ELR (cell line): ENCODE measurements at regions not wholly inside any gene's neighbourhood (a gene's known extent, or its start where the extent isn't known, plus 50 kb on each side); places are given as distances from the start of the nearest gene placed in this dataset.

Source experiments
- DNase-seq: peaks from one replicate; pipeline ENCODE4 v3.0.0-alpha.2; 2015; ENCODE audit warnings: low read depth

DNA sequence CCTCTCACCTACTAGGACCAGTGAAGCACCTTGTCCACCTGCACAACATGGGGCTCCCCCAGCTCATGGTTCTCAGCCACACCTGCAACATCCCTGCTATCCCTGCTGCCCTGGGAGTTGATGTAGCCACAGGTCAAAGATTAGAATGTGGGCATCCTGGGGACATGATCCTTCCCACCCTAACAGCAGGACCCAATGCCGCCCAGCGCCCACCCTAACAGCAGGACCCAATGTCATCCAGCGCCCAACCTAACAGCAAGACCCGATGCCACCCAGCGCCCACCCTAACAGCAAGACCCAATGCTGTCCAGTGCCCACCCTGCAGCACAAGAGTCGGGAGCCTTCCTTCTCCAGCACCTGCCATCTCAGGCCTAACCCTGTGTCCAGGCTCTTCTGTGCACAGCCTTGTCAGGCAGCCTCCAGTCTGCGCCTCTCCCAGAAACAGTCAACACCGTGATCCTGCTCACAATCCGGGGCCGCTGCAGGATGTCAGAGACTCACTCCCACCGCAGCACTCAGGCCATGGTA lies 237.3 kb upstream of the SALL3 start:
- no peak for DNase-seq

DNA sequence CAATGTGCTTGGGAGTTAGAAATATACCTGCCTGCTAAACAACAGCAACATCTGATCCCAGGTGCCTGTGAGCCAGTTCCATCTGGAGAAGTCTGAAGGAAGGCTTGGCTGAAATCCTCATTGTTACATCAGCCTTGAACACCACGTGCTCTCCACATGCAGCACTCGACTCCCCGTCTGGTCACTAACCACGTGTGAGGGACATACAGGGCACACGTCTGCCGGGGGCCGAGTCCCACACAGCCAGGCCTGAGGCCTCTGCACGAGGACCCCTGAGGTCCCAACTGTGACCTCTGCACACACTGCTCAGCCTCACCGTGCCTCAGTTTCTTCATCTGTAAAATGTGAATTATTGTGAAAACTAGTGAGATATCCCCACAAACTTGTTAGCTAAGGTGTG lies 236.5 kb upstream of the SALL3 start:
- no peak for DNase-seq

DNA sequence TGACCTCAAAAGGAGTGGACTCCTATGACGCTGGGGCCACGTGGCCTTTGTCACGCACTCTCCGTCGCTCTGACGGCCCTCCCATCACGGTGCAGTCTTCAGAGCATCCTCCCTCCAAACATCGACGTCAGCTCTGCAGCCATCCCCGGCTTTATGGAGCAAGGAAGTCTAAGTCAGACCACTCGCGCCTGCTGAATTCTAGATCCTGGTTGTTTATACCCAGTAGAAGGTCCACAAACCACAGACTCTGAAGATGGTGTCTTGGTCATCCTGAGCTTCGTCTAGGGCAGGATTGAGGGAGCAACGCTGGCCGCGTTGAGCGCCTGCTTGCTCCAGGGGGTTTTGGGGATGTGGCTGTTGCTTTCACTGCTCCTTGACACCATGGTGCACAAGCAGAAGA lies 228.0 kb upstream of the SALL3 start:
- DNase-seq = no peak

DNA sequence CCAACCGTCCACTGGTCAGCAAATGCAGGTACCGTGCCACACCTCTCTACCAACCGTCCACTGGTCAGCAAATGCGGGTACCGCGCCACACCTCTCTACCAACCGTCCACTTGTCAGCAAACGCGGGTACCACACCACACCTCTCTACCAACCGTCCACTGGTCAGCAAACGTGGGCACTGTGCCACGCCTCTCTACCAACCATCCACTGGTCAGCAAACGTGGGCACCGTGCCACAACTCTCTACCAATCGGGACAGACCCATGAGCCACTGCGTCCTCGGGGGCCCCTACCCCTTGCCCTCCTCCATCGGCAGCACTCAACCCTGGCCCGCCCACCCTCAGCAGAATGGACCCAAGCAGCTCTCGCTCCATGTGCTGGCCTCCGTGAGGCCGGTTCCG lies 226.4 kb upstream of the SALL3 start:
- no peak for DNase-seq

DNA sequence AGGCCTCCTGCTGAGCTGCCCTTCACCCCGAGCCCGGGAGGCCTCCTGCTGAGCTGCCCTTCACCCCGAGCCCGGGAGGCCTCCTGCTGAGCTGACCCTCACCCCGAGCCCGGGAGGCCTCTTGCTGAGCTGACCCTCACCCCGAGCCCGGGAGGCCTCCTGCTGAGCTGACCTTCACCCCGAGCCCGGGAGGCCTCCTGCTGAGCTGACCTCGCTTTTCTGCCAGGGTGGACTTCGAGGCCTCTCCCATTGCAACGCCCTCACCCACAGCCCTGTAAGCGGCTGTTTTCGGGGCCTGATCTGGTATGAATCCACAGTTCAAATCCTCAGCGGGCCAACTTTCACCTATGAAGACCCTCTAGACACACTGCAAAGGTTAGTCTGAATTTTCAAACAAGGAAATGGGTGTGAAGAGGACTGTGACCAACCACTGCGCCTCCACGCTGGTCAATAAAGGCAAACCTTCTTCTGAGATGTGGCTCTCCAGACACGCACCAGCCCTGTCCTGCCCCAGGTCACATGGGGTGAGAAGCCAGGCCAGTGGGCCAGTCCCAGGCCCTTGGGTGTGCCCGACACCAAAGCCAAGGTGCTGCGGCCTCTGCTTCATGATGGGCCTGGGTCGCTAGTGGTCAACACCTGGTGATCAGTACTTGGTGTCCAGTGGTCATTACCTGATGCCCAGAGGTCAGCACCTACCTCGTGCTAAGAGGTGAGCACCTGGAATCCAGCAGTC lies 225.1 kb upstream of the SALL3 start:
- no peak for DNase-seq

DNA sequence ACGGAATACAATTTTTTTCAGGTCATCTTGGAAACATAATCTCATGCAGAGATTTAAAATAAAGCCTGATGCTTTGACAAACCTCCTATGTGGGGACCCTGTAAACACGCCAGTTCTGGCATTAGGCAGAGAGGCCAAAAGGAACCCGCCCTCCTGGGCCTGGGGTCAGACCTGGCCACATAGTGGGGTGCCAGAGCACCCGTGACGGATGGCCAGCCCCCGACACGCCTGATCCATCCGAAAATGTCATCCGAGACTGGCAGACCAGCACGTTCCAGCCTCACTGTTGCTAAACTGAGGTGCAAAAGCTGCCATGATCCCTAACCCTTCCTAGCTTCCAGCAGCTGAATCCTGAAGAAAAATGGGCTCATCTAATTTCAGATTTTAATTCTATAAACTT lies 222.6 kb upstream of the SALL3 start:
- DNase-seq = no peak

DNA sequence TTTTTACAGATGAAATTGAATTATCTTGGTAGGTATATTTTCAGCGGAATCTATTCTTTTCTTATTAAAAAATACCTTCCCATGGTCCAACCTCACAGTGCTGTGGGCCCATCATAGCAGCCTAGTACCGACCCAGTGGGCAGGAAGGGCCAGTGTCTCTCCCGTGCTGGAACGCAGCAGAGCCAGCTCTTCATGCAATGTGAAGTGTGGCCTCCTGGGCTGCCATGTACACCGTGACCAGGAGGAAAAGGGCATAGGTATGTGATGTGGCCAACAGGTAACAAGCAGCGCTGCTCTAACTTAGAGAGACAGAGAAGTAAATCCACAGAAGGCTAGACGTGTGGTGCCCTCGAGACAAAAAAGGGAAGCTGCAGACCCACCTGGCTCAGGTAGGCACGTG lies 221.1 kb upstream of the SALL3 start:
- no peak for DNase-seq

DNA sequence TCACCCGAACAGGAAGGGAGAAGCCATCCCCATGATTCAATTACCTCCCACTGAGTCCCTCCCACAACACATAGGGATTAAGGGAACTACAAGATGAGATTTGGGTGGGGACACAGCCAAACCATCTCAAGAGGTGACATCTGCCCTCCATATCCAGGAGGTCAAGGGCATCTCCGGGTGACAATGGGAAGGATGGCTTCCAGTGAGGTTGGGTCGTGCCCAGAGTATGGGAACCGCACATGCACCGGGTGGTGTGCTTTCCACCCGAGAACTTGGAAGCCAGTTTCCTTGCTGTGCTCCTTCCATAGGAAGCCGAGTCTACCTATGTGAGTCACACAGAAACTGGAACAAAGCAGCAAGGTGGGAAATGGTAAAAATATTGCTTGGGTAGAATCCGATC lies 216.9 kb upstream of the SALL3 start:
- DNase-seq = no peak

DNA sequence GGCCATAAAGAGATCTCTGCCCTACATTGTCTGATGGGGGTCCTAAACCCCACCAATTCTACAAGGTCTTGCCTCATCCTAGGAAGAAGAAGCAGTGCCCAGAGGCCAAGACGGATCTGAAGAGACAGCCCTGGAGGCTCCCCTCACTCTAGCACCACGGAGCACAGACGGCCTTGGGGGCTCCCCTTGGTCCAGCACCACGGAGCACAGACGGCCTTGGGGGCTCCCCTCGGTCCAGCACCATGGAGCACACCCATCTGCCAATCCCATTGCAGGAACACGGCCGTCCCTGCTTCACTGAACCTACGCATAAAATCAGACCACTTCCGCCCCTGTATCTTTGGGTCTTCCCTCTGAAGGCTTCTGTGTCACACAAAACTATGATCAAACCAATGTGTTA lies 215.1 kb upstream of the SALL3 start:
- no peak for DNase-seq

DNA sequence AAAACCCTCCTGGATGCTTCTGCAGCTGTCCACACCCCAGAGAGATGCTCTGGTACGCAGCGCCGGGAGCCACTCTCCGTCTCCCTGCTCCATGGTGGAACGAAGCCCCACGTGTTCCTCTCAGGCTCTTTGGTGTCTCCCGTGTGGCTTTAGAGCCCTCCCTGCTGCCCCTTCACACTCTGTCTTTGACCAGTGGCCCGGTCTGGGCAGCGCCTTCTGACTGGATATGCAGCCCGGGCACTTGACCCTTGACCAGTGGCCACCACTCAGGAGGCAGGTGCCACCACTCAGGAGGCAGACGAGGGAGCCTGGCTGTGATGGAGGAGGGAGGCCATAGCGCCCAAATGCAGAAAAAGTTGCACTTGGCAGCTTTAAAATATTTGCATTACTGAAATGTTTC lies 214.5 kb upstream of the SALL3 start:
- DNase-seq = no peak

DNA sequence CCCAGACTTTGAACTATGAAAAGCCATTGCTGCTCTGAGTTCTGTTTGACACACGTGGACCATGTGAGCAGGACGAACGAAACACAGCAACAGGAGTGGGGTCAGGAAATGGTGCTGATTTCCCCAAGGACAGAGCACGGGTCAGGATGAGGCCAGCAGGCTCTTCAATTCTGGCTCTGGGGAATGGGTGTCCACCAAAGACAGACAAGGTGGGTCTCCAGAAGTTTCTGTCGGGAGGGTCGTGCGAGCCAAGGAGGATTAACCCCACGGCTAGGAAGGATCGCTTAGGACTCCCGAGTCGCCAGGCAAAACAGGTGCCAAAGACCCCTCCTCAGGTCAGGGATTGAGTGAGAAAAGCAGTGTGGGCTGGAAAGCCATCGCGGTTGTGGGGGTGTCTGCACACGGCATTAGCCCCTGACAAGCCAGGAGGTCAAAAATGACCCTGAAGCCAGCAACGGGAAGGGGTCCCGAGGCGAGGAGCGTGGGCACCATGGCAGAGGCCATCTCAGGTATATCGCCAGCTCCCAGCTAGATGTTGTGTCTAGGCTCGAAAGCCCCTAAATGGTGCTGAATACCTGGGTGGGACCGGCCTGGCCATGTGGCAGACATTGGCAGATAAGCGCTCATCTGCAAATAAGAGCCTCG lies 213.9 kb upstream of the SALL3 start:
- DNase-seq = no peak

DNA sequence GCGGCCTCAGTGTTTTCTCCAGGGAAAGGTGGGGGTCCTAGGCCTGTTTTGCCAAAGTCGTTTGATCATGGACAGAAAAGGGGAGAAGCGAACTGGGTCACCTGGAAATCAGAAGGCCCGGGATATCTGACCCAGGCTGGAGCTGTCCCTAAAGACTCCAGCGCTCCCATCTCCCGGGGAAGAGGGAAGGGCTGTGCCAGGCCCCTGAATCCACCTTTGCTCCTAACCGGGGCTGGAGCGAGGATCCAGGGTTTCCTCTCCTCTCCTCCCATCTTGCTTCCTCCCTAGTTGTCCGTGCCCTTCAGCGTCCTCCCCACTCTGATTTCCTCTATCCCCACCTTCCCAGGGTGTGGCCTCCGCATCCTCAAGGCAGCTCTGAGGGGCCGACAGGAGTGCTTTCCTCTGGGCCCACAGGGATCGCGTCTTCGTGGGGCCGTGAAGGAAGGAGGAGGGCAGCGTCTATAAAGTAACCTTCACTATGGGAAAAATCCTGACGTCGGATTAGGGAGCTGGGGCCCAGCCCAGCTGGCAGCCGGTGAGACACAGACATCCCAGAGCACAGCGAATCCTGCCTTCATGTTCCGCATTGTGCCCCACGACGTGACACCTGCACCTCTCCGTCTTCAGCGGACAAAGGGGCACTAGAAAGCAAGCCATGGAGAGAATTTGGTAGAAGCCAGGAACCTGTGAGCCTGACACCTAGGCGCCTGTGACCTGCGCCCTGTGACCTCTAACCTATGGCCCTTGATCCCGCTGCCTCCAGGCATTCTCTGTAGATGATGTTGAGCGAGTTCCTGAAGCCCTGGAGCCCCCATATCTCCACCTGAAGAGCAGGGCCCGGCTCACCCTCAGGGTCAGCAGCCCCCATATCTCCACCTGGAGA lies 212.7 kb upstream of the SALL3 start:
- DNase-seq = no peak

DNA sequence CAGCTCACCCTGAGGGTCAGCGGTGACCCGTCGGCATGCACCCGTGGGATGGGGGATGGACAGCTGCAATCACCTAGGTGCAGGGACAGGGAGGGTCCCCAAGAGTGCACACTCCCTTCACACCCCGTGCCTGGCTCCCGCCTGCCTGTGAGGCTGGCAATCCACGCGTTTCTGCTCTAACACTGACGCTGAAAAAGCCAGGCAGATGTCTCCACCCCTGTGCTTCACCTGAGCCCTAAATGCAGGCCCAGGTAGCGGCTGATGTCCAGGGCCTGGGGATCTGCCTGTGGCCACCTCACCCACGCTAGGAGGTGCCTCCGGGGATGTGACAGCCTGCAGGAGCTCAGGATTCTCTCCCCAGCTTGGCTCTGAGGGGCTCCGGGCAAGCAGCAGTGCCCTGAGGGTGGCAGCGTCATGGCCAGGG lies 212.0 kb upstream of the SALL3 start:
- no peak for DNase-seq

DNA sequence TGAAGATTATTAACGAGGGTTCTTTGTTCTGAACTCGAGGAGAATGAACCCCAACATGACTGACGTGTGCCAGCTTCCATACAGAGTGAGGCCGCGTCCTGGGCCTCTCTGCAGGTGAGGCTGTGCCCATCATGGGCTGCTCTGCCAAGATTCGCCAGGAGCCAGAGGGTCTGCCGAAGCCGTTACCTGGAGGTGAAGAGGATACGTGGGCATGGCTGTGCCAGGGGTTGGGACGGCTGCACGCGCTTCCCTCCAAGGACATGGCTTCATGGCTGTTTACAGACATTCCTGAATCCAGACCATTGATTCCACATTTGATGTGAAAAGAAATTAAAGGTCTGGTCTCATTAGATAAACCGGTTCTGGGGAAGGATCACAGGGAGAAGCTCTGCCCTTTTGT lies 211.4 kb upstream of the SALL3 start:
- no peak for DNase-seq

DNA sequence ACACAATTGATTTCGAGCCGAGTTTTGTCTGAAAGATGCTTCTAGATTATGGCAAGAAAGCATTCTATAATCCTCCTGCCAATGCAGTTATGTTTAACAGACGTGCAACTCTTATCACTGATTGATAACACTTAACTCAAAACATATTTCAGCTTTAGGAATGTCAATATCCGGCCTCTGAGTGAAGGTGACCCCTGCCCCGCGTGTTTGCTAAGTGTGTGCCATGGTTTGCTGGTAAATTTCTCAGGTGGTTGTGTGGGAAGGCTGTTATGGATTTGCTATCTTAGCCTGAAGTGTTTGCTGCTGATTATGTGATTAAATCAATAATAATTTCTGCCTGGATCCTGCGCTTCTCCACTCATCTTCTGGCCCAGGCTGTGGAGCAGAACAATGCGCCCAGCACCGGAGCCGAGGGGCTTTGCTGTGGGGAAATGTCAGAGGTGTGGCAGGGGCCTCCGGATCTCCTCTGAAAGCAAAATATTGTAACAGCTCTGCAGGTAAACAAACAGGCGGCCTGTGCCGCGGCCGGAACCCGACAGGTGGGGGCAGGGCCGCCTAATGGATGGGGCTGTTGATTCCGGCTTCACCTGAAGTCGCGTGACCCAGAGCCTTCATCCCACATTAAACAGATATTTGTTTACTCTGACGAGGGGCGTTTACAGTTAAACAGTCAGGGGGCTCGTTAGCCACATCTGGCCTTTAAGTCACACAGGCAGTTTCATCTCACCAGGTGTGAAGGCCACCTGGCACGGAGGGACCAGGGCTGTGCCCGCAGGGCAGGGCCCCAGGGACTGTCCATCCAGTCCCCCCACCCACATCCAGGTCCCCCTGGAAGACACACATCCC lies 210.7 kb upstream of the SALL3 start:
- no peak for DNase-seq

DNA sequence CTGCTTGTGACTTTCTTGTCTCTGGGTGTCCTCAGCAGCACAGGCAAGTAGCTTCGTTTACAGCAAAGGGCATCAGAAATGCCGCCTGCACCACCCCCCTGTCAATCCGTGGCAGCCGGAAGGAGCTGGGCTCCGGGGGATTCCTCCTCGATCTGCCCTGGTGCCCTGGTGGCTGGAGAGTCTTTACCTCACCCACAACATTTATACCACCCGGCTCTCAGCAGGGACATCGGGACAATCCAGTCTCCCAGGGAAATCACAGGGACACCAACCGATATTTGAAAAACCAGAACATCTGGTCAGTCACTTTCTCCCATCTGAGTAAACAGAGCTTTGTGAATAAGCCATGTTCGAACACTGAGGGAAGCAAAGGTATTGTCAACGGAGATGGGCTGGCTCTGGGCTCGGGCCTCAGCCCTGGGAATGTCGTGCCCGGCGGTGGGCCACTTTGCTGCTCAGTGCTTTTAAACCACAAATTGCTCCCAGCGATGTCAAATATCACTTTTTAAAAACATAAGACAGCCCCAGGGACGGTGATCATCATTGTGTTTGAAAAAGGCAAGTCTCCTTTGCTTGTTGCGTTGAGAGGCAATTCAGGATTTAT lies 210.0 kb upstream of the SALL3 start:
- no peak for DNase-seq

DNA sequence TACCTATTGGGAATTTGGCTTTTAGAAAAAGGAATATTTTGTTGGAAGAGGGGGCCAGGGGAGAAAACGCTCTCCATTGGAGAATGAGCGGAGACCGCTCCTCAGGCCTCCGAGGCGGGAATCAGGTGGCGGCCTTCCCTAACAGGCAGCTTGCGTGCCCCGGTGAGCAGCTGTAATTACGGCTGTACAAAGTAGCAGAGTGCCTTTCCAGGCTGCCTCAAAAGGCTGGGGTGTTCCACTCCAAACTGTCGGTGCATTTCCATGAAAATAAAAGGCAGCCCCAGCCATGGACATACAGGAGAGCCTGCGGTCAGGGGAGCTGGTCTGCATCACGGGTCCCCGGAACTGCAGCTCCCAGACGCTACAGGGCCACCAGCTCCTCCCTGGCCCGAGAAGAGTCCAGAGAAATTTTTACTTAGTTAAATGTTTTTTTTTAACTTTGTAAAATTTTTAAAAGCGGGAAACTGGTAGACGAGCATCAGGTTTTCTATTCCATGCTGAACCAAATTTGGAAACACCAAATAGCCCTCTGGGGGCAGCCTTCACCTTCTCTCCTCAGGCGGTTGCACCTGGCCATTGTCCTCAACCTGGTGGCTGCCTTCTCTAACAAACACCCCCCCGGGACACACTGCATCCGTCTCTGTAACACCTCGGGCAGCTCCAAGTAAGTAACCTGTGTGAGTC lies 209.3 kb upstream of the SALL3 start:
- no peak for DNase-seq

DNA sequence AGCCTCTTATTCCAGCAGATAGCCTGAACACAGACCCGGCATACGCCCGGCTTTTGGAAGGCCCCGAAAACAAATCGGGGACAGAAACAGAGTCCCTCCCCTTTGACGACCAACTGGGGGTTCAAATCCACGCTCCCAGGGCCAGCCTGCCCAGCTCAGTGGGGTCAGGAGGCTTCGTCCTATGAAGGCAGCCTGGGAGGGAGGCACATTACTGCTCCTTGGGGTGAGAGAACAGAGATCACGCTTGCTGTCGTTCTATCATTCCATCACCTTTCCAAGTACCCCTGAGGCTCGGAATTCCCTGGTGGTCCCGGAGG lies 208.8 kb upstream of the SALL3 start:
- no peak for DNase-seq

DNA sequence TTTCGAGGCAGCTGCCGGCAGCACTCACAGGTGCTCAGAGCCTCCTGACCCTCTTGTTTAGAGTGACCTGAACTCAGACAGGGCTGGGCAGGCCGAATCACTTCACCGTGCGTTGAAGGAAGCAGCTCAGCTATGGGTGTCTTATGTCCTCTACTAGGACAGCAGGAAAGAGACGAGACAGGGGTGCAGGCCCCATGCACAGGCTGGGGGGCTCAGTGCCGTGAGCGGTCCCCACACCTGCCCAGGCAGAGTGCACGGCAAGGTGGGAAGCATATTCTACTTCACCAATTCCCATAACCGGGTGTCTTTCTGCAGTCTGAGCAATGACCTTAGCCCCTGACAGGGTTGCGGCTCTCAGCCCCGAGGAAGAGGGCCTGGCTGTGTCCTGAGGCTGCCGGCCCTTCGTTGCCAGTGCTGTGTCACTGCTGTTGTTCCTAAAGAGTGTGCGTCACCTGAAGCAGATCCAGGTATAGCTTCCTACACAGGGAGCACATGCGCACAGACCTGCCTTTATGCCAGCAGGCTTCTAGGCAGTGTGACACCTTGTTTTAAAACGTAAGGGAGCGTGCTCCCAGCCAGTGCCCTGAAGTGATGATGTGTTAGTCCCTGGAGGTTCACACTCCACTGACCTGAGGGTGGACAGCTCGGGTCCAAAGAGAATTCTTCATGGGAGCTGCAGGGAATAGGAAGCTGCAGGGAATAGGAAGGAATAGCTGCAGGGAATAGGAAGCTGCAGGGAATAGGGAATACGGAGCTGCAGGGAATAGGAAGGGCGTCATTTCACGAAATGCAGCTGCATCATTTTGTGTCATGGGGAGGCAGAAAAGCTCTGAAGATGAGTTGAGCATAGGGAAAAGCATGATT lies 207.9 kb upstream of the SALL3 start:
- no peak for DNase-seq
